GM19328 (cell line): ENCODE measurements at regions not wholly inside any gene's neighbourhood (a gene's known extent, or its start where the extent isn't known, plus 50 kb on each side); places are given as distances from the start of the nearest gene placed in this dataset.
A peak's percentile ranks its signal among the peaks of the same experiment; 100 is the strongest.

Source experiments
- ATAC-seq: cut with Tn5 transposase; IDR thresholded peaks from one replicate; pipeline ENCODE4 v1.9.1; 2021; ENCODE audit warnings: mild to moderate bottlenecking, moderate library complexity; ENCODE audit not compliant: unreplicated experiment

DNA sequence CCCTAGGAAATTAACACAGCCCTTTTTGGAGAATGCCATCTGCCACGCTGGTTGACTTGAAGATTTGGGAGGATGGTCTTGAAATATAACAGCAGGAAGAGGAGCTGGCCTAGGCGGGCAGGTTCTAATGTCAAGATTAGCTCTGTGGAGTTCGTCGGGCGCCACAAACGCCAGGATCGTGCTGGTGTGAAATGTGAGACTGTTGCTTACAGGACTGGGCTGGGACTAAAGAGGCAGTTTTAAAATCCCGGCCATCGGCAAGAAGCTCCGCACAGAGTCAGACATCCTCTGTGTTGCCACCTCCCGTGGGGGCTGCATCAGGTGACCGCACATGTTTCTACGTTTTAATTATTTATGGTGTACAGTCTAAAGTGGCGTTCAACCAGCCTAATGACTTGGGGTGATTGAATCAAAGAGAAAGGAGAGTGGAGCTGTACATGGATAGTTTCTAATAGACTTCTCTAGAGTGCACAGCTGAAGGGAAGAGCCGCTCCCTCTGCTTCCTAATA lies 99.4 kb upstream of the BCL11A start:
- ATAC-seq: no peak

- ATAC-seq: no peak
Measured at GRCh38 chr2:60657673-60658072, 98.4 kb upstream of the PAPOLG start.

DNA sequence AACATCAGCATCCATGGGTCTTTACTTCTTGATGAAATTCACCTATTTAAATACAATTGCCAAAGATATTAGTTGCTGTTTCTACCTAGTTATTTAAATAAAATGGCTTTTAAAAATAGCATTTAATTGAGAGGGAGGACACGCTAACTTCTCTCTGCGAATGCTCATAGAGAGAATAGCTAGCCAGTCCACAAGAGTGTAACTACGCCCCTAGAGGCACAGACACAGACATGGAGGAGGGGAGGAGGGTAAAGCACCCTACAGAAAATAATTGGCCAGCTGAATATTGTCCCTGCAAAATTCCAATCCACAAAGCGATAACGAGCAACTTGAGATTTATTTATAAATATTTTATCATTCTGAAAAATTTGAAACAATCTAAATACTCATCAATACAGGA lies 97.0 kb upstream of the PAPOLG start:
- no peak for ATAC-seq

DNA sequence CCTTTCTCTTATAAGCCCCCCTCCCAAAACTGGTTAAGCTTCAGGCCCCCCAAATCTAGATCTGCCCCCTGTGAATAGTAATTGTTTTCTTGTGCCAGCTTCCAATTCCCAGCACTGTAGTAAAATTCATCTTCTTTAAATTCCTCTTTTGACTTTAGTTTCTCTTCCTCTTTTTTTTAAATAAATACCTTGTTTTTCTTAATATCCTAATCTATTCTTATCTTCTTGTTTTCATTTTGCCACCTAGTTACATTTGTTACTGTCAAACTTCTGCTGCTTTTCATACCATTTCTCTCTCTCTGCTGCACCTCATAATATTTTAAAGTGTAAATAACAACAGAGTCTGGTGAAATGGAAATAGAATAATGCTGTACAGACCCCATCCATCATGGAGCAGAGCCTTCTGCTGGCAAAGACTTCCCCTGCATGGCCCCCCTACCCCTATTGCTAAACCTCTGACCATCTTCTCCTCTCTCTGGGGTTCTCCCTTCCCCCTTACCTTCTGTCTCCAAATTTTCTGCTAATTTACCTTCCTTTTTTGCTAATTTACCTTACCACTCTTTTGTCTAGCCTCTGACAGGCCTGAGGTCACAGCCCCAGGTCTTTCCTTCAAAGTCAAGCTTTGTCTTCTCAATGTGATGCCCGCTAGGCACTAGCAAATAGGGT lies 94.9 kb upstream of the PAPOLG start:
- no peak for ATAC-seq

- no peak for ATAC-seq
Measured at GRCh38 chr2:60662781-60663180, 93.3 kb upstream of the PAPOLG start.

DNA sequence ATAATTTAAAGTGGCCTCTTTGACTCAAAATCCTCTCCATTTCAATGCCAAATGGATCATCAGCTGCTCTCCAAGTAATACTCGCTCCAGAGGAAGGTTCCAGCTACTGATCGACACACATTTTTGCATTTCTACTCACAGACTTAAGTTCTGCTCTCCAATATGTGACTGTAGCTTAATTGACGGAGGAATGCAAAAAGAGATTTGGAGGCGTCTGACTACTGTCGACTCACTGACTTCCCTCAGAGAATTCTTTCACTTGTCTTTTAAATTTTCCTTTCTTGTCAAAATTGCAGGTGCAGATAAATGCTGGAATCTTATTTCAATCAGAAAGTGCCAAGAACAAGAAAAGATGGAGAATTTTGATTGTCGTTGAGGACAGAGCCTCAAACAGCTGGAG lies 84.1 kb upstream of the PAPOLG start:
- no peak for ATAC-seq

GRCh38 chr2:60674524-60675165 lies 81.4 kb upstream of the PAPOLG start:
- peak; percentile 98 for ATAC-seq

GRCh38 chr2:60675301-60675700 lies 80.8 kb upstream of the PAPOLG start:
- no peak for ATAC-seq

GRCh38 chr2:60676706-60677330 lies 79.2 kb upstream of the PAPOLG start:
- ATAC-seq: no peak

DNA sequence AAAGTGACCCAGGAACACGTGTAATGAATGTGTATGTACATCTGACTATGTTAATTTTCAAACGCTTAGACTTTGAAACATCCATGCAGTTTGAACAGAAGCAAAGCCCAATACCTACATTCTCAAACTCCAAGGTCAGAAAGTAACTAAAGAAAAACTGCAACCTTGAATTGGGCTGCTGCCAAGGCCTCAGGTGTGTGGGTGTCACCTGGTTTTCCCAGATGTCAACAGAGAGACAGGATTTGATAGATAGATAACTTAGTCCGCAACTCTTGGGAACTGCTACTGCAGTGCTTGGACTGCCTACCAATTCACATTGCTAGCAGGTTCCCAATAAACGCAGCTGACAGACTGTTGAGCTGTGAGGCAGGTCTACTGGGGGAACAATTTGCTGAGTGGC lies 78.7 kb upstream of the PAPOLG start:
- ATAC-seq: no peak

DNA sequence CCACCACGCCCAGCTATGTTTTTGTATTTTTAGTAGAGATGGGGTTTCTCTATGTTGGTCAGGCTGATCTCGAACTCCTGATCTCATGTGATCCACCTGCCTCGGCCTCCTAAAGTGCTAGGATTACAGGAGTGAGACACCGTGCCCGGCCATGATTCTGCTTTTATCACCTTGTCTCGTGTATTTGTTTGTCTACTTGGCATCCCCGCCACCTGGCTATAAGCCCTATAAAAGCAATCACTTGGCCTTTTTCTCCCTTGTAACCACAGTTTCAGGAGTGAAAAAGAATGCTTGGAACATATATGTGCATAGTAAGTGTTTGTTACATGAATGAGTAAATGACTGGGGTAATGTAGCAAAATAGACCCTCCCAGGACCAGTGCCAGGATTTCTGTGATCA lies 77.5 kb upstream of the PAPOLG start:
- no peak for ATAC-seq

DNA sequence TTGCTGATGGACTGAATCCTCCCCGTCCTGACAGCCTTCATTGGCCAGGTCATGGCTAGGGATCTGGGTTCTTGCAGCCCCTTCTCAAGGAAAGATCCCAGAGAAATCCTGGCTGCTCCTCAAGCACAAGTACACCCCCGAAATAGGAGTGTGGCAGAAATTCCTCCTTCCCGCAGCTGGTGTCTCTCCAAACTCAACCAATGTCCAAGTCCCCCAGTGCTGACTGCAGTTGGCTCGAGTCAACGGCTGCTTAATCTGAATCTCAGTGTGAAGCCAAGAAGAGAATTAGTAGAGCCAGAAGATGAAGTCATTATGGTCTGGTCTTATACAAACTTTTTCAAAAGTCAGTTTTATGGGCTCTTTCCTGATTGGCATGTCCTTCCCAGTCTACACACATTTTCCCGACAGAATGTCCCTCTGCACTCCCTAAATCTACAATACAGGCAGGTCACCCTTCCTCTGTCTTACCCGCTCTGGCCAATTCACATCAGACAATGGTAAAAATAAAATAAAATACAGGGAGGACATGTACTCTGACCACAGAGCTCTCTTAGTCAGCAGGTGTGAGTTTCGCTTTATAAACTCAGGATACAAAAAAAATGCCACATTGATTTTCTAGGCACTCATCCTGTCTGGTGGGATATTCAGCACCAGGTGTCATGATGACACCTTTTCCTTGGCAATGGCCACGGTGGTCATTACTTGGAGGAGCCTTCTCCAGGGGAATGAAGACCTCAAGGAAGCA lies 76.9 kb upstream of the PAPOLG start:
- ATAC-seq: no peak

DNA sequence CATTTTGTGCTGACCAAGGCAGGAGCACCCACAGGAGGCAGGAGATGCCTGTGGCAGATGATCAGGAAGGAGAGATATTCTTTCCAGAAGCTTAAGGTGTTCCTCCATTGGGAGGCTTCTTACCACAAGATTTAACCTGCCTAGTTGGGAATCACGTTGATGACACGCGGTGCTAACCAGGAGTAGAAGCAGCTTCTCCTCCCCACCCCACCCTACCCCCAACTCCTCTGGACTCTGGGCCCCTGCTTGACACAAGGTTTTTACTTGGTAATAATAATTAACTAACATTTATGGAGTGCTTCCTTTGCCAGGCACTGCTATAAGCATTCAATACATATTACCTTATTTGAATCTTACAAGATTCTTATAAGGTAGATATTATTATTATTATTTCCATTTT lies 62.5 kb upstream of the PAPOLG start:
- ATAC-seq: no peak

GRCh38 chr2:60695793-60696192 lies 60.3 kb upstream of the PAPOLG start:
- no peak for ATAC-seq

GRCh38 chr2:60699617-60700016 lies 56.5 kb upstream of the PAPOLG start:
- ATAC-seq: no peak

DNA sequence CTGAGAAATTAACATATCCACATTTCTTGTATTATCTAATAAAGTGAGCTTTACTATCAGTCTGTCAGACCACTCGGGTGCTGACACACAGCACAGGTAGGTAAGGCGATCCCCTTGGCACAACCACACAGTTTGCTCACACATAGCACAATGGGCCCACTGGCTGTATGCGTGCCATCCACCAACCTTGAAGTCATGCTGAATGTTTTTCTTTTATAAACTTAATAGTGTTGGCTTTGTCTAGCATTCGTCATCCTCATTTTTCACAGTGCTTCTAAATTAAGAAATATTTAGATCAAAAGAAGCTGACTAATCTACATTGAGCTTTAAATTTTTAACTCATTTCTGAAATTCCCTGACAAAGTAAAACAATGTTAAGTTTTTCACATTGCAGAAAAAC lies 50.0 kb upstream of the PAPOLG start:
- ATAC-seq: no peak
